Mucosa of rectum (tissue), 2 donors: ENCODE measurements at regions not wholly inside any gene's neighbourhood (a gene's known extent, or its start where the extent isn't known, plus 50 kb on each side); places are given as distances from the start of the nearest gene placed in this dataset.
"Not testable (repeated sequence)": the region's sequence is repeated elsewhere in the genome, so short reads cannot be mapped to it uniquely, and the experiment has no call there.

Experiments used
- H3K27ac ChIP-seq, 2 donors: one replicate each; pipeline ENCODE4 v1.7.0; 2013; ENCODE audit warnings: inconsistent platforms in 2 of 2, low read depth in 2 of 2, low read length in 2 of 2
- H3K27me3 ChIP-seq, 2 donors: one replicate each; pipeline ENCODE4 v1.7.0; 2013; ENCODE audit warnings: low read length in 2 of 2; ENCODE audit not compliant: control insufficient read depth in 2 of 2, insufficient read depth in 2 of 2
- H3K36me3 ChIP-seq, 2 donors: one replicate each; pipeline ENCODE4 v1.7.0; 2013; ENCODE audit warnings: low read length in 2 of 2; ENCODE audit not compliant: control insufficient read depth in 2 of 2, insufficient read depth in 2 of 2
- H3K4me1 ChIP-seq, 2 donors: one replicate each; pipeline ENCODE4 v1.7.0; 2013; ENCODE audit warnings: low read length in 2 of 2, mild to moderate bottlenecking in 1 of 2; ENCODE audit not compliant: control insufficient read depth in 2 of 2, insufficient read depth in 2 of 2
- H3K4me3 ChIP-seq, 2 donors: one replicate each; pipeline ENCODE4 v1.7.0; 2013; ENCODE audit warnings: low read length in 2 of 2
- H3K9ac ChIP-seq, 2 donors: one replicate each; pipeline ENCODE4 v1.7.0; 2013; ENCODE audit warnings: low read length in 2 of 2, low read depth in 1 of 2, mild to moderate bottlenecking in 1 of 2
- H3K9me3 ChIP-seq, 2 donors: one replicate each; pipeline ENCODE4 v1.7.0; 2013; ENCODE audit warnings: low read length in 2 of 2; ENCODE audit not compliant: control insufficient read depth in 2 of 2
- donor health status: healthy.
- donor health status: Normal muscosa, but diverticular disease.

DNA sequence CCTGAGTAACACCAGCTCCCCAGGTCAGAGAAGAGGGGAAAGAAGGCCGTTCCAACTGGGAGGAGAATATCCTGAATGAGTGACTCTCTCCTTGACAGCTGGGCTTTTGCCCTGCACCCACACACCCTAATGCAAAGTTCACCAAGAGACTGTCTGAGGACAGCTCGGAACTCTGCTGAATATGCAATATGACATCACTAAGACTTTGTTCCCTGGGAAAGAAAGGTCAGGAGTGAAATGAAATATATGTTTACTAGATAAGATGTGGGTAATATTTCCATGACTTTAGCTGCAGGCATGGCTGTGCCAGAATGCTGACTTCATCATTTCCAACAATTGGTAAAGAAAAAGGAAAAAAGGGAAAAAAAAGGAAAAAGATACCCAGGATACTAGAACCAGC is 488.2 kb upstream of the RAB6C start:
- H3K27ac ChIP-seq = no peak overlapping the region
- no peaks in the 10 kb centered on the region for H3K36me3 ChIP-seq
- H3K4me3 ChIP-seq = no peak overlapping the region
- H3K9ac ChIP-seq = no peak overlapping the region
- H3K27me3 ChIP-seq = no peaks in the 10 kb centered on the region
- H3K4me1 ChIP-seq = no peaks in the 10 kb centered on the region
- H3K9me3 ChIP-seq = no peaks in the 10 kb centered on the region

GRCh38 chr2:129492548-129492947 is 486.9 kb upstream of the RAB6C start:
- Histone ChIP-seq H3K4me1 (no peaks in the 10 kb centered on the region), H3K4me3 (no peak overlapping the region), H3K9ac (no peak overlapping the region), H3K9me3 (no peaks in the 10 kb centered on the region), H3K27me3 (no peaks in the 10 kb centered on the region), H3K27ac (no peak overlapping the region), H3K36me3 (no peaks in the 10 kb centered on the region)

DNA sequence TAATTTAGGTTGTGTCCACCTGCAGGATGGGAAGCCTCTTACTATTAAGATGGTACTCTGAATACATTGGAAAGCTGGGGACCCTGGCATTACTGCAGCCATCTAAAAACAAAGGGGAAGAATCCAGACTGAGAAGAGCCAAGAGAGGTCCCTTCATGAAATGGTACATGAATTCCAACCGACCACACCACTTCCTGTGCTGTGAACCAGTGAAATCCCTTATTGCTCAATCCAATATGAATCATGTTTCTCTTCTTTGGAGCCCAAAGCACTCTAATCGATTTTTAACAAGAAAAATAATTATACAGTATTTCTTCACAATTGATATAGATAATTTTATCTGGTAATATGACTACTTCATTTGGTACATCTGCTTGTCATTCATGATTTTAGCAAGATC is 479.7 kb upstream of the RAB6C start:
- Histone ChIP-seq H3K4me1 (no peaks in the 10 kb centered on the region), H3K4me3 (no peak overlapping the region), H3K9ac (no peak overlapping the region), H3K9me3 (no peaks in the 10 kb centered on the region), H3K27ac (no peak overlapping the region), H3K36me3 (no peaks in the 10 kb centered on the region), H3K27me3 (no peaks in the 10 kb centered on the region)

DNA sequence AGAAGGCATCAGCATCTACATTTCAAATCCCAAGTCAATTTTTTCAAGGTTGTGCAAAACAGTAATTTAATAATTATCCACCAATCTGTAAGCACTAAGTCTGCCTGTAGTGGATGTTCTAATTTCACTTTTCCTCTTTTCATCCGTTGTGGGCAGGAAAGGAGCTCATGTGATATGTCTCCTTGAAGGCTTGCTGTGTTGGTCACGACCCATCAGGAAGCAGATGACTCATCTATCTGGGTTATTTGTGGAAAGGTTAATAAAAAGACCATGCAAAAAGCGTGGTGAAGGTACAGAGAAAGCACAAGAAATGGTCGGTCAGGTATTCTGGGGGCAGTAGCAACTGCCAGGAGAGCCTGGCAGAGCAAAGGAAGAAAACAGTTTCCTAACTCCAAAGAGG is 476.7 kb upstream of the RAB6C start:
- Histone ChIP-seq H3K4me3 (no peak overlapping the region), H3K36me3 (no peaks in the 10 kb centered on the region), H3K9me3 (no peaks in the 10 kb centered on the region), H3K4me1 (no peaks in the 10 kb centered on the region), H3K27ac (no peak overlapping the region), H3K27me3 (no peaks in the 10 kb centered on the region), H3K9ac (no peak overlapping the region)

DNA sequence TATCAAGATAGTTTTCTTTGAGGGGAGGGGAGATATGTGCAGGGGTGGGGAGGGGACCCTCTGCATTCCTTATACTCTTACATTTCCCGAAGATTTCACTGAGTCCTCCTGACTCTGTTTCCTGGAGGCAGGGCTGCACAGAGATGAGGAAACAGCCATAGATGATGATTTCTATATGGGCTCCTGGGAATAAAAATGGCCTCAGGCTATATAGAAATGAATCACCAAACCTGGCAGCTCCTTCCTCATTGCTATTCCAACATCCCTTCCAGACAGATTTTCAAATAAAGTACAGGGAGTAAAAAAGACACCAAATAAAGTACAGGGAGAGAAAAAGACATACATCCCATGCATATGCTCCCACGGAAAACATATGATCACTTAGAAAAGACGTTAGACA is 474.8 kb upstream of the RAB6C start:
- Histone ChIP-seq H3K27ac (no peak overlapping the region), H3K9me3 (no peaks in the 10 kb centered on the region), H3K4me3 (no peak overlapping the region), H3K27me3 (no peaks in the 10 kb centered on the region), H3K4me1 (no peaks in the 10 kb centered on the region), H3K9ac (no peak overlapping the region), H3K36me3 (no peaks in the 10 kb centered on the region)

DNA sequence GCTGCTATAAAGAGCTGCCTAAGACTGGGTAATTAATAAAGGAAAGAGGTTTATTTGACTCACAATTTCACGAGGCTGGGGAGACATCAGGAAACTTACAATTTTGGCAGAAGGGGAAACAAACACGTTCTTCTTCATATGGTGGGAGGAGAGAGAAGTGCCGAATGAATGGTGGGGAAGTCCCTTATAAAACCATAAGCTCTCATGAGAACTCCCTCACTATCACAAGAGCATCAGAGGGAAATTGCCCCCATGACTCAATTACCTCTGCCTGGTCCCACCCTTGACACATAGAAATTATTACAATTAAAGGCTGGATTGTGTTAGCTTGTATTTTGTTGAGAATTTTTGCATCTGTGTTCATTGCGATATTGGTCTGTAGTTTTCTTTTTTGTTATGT is 460.5 kb upstream of the RAB6C start:
- no peak overlapping the region for H3K9ac ChIP-seq
- no peaks in the 10 kb centered on the region for H3K9me3 ChIP-seq
- H3K27me3 ChIP-seq = no peaks in the 10 kb centered on the region
- H3K4me1 ChIP-seq = no peaks in the 10 kb centered on the region
- H3K27ac ChIP-seq = no peak overlapping the region
- H3K4me3 ChIP-seq = no peak overlapping the region
- H3K36me3 ChIP-seq = no peaks in the 10 kb centered on the region

DNA sequence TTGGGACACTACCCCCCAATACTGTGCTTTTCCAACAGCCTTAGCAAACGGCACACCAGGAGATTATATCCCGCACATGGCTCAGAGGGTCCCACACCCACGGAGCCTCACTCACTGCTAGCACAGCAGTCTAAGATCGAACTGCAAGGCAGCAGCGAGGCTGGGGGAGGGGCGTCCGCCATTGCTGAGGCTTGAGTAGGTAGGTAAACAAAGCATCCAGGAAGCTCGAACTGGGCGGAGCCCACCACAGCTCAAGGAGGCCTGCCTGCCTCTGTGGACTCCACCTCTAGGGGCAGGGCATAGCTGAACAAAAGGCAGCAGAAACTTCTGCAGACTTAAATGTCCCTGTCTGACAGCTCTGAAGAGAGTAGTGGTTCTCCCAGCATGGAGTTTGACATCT is 447.3 kb upstream of the RAB6C start:
- not testable (repeated sequence) for H3K9me3 ChIP-seq, H3K4me3 ChIP-seq, H3K36me3 ChIP-seq, H3K27me3 ChIP-seq, H3K4me1 ChIP-seq, H3K27ac ChIP-seq, H3K9ac ChIP-seq

DNA sequence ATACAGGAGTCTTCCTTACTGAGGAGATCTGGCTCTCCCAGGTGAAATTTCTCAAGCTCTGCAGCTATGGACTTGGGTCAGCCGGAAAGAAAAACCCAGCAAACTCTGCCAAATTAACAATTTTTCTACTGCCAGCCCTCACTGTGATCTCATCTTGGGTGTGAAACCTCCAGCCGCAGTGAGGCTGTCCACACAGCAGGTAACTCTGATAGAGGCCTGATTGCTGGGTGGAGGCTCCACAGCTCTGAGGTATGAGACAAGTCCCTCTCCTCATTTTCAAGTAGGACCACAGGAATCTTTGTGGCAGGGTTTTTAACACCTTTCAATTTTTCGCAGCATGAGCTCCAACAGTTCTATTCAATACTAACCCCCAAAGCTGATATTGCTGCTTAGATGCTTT is 430.6 kb upstream of the RAB6C start:
- no peak overlapping the region for H3K27ac ChIP-seq
- H3K4me3 ChIP-seq = no peak overlapping the region
- no peaks in the 10 kb centered on the region for H3K4me1 ChIP-seq
- H3K36me3 ChIP-seq = no peaks in the 10 kb centered on the region
- H3K9me3 ChIP-seq = no peaks in the 10 kb centered on the region
- H3K9ac ChIP-seq = no peak overlapping the region
- H3K27me3 ChIP-seq = peaks cover 0 to 3% of the 10 kb centered on the region in 2 donors

DNA sequence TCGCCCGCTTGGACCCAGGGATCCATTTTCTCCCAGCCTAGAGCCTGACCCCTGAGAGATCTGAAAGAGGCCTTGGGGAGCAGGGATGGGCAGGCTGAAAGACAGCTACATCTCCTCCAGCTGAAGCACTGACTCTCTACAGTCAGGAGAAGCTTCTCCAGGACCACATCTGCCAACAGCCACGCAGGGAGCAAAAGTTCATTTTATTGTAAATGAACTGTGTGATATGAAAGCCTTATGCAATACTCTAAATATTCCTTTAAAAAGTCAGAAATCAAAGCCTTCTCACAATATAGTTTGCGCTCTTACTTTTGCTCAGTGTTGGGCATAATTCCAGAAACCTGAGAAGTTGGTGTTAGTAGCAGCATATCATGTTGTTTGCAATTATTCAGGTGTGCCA is 428.9 kb upstream of the RAB6C start:
- no peaks in the 10 kb centered on the region for H3K9me3 ChIP-seq
- H3K4me1 ChIP-seq = no peaks in the 10 kb centered on the region
- H3K4me3 ChIP-seq = no peak overlapping the region
- H3K9ac ChIP-seq = no peak overlapping the region
- H3K36me3 ChIP-seq = no peaks in the 10 kb centered on the region
- peaks cover 0 to 3% of the 10 kb centered on the region in 2 donors for H3K27me3 ChIP-seq
- no peak overlapping the region for H3K27ac ChIP-seq

GRCh38 chr2:129554373-129554772 is 425.1 kb upstream of the RAB6C start:
- no peaks in the 10 kb centered on the region for H3K4me1 ChIP-seq
- no peak overlapping the region for H3K9ac ChIP-seq

DNA sequence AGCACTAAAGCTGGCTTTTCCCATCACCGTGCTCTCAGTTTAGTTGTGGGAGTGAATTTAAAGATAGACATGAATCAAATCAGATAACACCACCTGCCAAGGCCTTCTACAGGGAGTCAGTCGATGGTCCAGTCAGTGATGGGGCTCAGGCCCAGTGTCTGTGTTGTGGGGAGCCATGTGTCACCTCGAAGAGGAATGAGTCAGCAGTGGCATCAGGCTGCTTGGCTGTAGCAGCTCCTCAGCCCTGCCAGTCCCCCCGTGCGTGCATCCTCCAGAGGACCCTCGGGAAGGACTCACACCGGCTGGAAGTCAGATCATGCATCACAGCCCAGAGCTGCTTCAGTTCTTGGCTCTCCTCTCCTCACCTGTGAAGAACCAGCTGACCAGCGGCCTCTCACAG is 420.4 kb upstream of the RAB6C start:
- no peaks in the 10 kb centered on the region for H3K9me3 ChIP-seq
- H3K9ac ChIP-seq = no peak overlapping the region
- no peaks in the 10 kb centered on the region for H3K4me1 ChIP-seq
- H3K4me3 ChIP-seq = no peak overlapping the region
- H3K27ac ChIP-seq = no peak overlapping the region
- no peaks in the 10 kb centered on the region for H3K27me3 ChIP-seq
- H3K36me3 ChIP-seq = no peaks in the 10 kb centered on the region

More at GRCh38 chr2:129554373-129554772, 425.1 kb upstream of the RAB6C start:
- no peaks in the 10 kb centered on the region for H3K27me3 ChIP-seq
- no peaks in the 10 kb centered on the region for H3K9me3 ChIP-seq
- H3K27ac ChIP-seq = no peak overlapping the region
- H3K36me3 ChIP-seq = no peaks in the 10 kb centered on the region
- no peak overlapping the region for H3K4me3 ChIP-seq
